Type B pancreatic cell (in vitro differentiated cells): ENCODE measurements at regions not wholly inside any gene's neighbourhood (a gene's known extent, or its start where the extent isn't known, plus 50 kb on each side); places are given as distances from the start of the nearest gene placed in this dataset.

Experiments
- DNase-seq: peaks from one replicate; pipeline ENCODE4 v3.0.0; 2021; ENCODE audit warnings: mixed read lengths; ENCODE audit not compliant: unreplicated experiment; ENCODE audit errors: extremely low spot score
- H3K27ac Mint-ChIP-seq: 2 replicates; pipeline ENCODE4 v1.8.0; 2021; ENCODE audit warnings: mild to moderate bottlenecking, mixed read lengths
- H3K27me3 Mint-ChIP-seq: 2 replicates; pipeline ENCODE4 v1.8.0; 2021; ENCODE audit warnings: mixed read lengths
- H3K36me3 Mint-ChIP-seq: 2 replicates; pipeline ENCODE4 v1.8.0; 2021; ENCODE audit warnings: mixed read lengths
- H3K4me1 Mint-ChIP-seq: one replicate; pipeline ENCODE4 v1.8.0; 2021; ENCODE audit warnings: mixed read lengths; ENCODE audit not compliant: unreplicated experiment
- H3K4me3 Mint-ChIP-seq: 2 replicates; pipeline ENCODE4 v1.8.0; 2021; ENCODE audit warnings: mild to moderate bottlenecking, mixed read lengths
- H3K9me3 Mint-ChIP-seq: 2 replicates; pipeline ENCODE4 v1.8.0; 2021; ENCODE audit warnings: mixed read lengths
- TF ChIP-seq, protein P1 (sequence below): fragments of 200-600 bp; sonication (generic); conservative IDR thresholded peaks from 2 replicates; pipeline ENCODE4 v1.5.0; 2021; ENCODE audit warnings: antibody characterized with exemption, mild to moderate bottlenecking

DNA sequence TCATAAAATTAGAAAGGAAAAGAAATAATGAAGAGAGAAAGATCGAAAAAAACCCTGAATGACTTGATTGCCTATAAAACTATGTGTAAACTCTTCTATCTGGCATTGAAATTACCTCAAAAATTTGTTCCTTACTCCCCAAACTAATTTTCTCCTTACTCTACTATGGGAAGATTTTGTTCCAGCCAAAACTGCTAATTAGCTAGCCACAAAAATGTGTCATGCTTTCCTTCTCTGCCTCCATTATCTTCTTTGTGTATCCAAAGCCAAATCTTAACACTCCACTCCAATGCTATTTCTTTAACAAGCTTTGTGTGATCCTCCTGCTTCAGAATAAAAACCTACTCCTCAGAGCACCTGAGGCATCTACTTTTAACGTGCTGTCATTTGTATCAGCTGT, 831.2 kb downstream of the METTL15 start:
- no peaks in the 10 kb centered on the region for H3K9me3 Mint-ChIP-seq
- no peaks in the 10 kb centered on the region for H3K27me3 Mint-ChIP-seq
- no peak overlapping the region for H3K27ac Mint-ChIP-seq
- H3K4me3 Mint-ChIP-seq, result no peak overlapping the region
- H3K4me1 Mint-ChIP-seq, result no peaks in the 10 kb centered on the region
- TF ChIP-seq, protein P1, sequence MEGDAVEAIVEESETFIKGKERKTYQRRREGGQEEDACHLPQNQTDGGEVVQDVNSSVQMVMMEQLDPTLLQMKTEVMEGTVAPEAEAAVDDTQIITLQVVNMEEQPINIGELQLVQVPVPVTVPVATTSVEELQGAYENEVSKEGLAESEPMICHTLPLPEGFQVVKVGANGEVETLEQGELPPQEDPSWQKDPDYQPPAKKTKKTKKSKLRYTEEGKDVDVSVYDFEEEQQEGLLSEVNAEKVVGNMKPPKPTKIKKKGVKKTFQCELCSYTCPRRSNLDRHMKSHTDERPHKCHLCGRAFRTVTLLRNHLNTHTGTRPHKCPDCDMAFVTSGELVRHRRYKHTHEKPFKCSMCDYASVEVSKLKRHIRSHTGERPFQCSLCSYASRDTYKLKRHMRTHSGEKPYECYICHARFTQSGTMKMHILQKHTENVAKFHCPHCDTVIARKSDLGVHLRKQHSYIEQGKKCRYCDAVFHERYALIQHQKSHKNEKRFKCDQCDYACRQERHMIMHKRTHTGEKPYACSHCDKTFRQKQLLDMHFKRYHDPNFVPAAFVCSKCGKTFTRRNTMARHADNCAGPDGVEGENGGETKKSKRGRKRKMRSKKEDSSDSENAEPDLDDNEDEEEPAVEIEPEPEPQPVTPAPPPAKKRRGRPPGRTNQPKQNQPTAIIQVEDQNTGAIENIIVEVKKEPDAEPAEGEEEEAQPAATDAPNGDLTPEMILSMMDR, result no peak
- no peak for DNase-seq
- no peaks in the 10 kb centered on the region for H3K36me3 Mint-ChIP-seq

DNA sequence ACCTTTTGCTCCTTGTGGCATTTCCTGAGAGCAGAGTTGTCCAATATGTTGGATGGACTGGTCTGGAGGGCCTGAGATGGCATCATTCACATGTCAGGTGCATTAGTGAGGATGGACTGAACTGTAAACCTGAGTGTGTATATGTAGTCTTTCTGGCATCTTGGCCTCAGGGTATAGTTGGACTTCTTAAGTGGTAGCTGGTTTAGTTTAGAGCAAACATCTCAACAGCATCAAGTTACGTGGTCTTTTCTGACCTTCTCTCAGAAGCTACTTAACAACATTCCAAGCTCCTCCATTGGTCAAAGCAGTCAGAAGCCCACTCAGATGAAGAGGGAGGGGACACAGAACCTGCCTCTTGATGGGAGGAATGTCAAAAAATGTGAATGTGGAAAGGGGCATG, 829.9 kb downstream of the METTL15 start:
- no peak for DNase-seq
- Mint-ChIP-seq H3K36me3 (no peaks in the 10 kb centered on the region), H3K4me1 (no peaks in the 10 kb centered on the region), H3K27me3 (no peaks in the 10 kb centered on the region), H3K9me3 (no peaks in the 10 kb centered on the region), H3K27ac (no peak overlapping the region), H3K4me3 (no peak overlapping the region)
- TF ChIP-seq, protein P1, result no peak

DNA sequence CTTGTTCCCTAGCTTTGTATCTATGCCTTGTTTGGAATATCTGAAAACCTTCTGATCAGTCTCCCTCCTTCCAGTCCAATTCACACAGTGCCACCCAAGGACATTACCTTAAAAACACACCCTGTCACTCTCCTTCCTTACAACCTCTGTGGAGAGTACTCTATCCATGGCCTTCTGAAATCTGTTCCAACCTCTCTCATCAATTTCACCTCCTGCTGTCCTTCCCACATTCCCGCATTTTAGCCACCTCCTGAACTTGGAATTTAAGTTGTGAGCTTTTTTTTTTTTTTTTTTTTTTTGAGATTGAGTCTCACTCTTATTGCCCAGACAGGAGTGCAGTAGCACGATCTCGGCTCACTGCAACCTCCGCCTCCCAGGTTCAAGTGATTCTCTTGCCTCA, 824.8 kb downstream of the METTL15 start:
- H3K27me3 Mint-ChIP-seq, result no peaks in the 10 kb centered on the region
- TF ChIP-seq, protein P1, result no peak
- DNase-seq, result no peak
- H3K27ac Mint-ChIP-seq, result no peak overlapping the region
- H3K4me3 Mint-ChIP-seq, result no peak overlapping the region
- H3K36me3 Mint-ChIP-seq, result peaks cover 3% of the 10 kb centered on the region
- H3K9me3 Mint-ChIP-seq, result no peaks in the 10 kb centered on the region
- H3K4me1 Mint-ChIP-seq, result no peaks in the 10 kb centered on the region

DNA sequence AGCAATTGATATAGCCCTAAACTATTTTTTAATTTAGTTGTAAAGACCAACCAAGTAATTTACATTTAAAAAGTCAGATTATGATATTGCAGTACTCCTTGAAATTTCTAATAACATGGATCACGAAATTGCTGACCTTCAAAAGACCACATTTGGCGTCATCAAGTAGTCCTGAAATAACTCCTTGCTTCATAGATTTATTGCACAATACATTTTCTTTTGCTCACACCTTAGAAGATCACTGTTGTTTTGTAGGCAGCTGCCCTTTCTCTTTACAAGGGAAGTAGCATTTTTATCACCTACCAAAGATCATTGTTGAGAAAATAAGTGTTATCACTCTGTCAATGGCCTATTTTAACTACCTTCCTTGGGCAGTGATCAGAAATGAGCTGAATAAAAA, 815.8 kb downstream of the METTL15 start:
- no peak overlapping the region for H3K4me3 Mint-ChIP-seq
- H3K27me3 Mint-ChIP-seq, result no peaks in the 10 kb centered on the region
- DNase-seq, result no peak
- no peaks in the 10 kb centered on the region for H3K9me3 Mint-ChIP-seq
- TF ChIP-seq, protein P1, result no peak
- no peak overlapping the region for H3K27ac Mint-ChIP-seq
- no peaks in the 10 kb centered on the region for H3K36me3 Mint-ChIP-seq
- no peaks in the 10 kb centered on the region for H3K4me1 Mint-ChIP-seq

- Mint-ChIP-seq H3K4me3 (no peak overlapping the region), H3K9me3 (no peaks in the 10 kb centered on the region)
Observed at GRCh38 chr11:28922386-28922981, 814.3 kb downstream of the METTL15 start.

More at GRCh38 chr11:28922386-28922981, 814.3 kb downstream of the METTL15 start:
- TF ChIP-seq, protein P1, result no peak
- Mint-ChIP-seq H3K36me3 (no peaks in the 10 kb centered on the region), H3K27ac (no peak overlapping the region), H3K4me1 (no peaks in the 10 kb centered on the region), H3K27me3 (no peaks in the 10 kb centered on the region)
- no peak for DNase-seq
